ENCODE measurements at regions not wholly inside any gene's neighbourhood (a gene's known extent, or its start where the extent isn't known, plus 50 kb on each side); places are given as distances from the start of the nearest gene placed in this dataset.

- Histone ChIP-seq H3K9me3 (no peaks in the 10 kb centered on the region), H3K4me1 (peaks cover 0 to 5% (median 0%) of the 10 kb centered on the region in 4 donors), H3K36me3 (no peaks in the 10 kb centered on the region), H3K27ac (no peak overlapping the region), H3K4me3 (no peak overlapping the region), H3K27me3 (peaks cover 0 to 7% (median 0%) of the 10 kb centered on the region in 3 donors)
- TF ChIP-seq CTCF (IDR thresholded peaks at IDR 0.05): no peak
- TF ChIP-seq POLR2A (IDR thresholded peaks at IDR 0.05): no peak
- TF ChIP-seq POLR2AphosphoS5 (IDR thresholded peaks at IDR 0.05): no peak
- no peak for TF ChIP-seq EP300 (IDR thresholded peaks at IDR 0.05)
- WGBS, 2 donors: 60 to 65% methylated on average over 5 of the region's 5 CpGs
- intact Hi-C loops (cut with DNase I): no loop called here
- no peak for DNase-seq
Observed at GRCh38 chr20:58014628-58015315, 213.7 kb downstream of the ANKRD60 start.

DNA sequence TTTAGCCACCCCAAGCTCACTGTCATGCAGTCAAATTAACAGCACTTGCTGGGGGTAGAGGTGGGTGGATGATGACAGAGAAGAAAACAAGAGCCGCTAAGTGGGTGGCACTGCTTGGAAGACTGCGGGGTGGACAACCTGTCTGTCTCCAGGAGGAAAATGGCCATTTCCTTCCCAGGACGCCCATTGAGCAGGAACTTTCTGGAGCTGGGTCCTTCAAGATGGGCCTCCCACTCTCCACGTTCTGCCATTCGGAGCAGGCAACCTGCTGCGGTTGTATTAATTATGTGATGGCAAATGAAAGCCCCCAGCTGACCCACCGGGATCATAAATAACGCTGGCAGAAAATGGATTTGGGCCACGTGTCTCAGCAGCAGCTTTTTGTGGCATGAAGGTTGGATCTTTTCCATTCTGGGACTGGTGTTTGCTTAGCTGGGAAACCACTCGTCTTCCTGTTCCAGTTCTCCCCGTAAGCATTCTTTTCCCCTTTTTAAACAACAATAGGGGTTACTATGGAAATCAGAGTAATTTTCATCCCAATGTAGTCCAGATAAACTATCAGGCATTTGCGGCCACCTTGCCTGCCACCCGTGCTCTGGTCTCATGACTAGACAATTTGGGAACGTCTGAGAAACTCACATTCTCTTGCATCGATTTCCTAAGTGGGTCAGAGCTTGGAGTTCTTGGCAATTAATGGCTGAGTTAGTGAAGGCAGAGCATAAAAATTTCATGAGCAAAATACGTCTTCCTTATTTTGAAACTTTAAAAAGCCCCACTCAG, 215.5 kb downstream of the ANKRD60 start:
- Histone ChIP-seq H3K4me1 (no peaks in the 10 kb centered on the region), H3K27me3 (peaks cover 0 to 7% (median 0%) of the 10 kb centered on the region in 3 donors), H3K36me3 (no peaks in the 10 kb centered on the region), H3K9me3 (no peaks in the 10 kb centered on the region), H3K27ac (no peak overlapping the region), H3K4me3 (no peak overlapping the region)
- 86 to 90% methylated on average over 16 of the region's 16 CpGs for WGBS, 2 donors
- DNase-seq: no peak
- no peak for TF ChIP-seq CTCF (IDR thresholded peaks at IDR 0.05)
- no peak for TF ChIP-seq POLR2AphosphoS5 (IDR thresholded peaks at IDR 0.05)
- no peak for TF ChIP-seq POLR2A (IDR thresholded peaks at IDR 0.05)
- no peak for TF ChIP-seq EP300 (IDR thresholded peaks at IDR 0.05)
- intact Hi-C loops (cut with DNase I): no loop called here

- Histone ChIP-seq H3K4me3 (no peak overlapping the region), H3K9me3 (no peaks in the 10 kb centered on the region), H3K36me3 (no peaks in the 10 kb centered on the region), H3K27ac (no peak overlapping the region), H3K4me1 (no peaks in the 10 kb centered on the region), H3K27me3 (peaks cover 0 to 7% (median 0%) of the 10 kb centered on the region in 3 donors)
- TF ChIP-seq CTCF (IDR thresholded peaks at IDR 0.05): no peak
- no peak for TF ChIP-seq POLR2AphosphoS5 (IDR thresholded peaks at IDR 0.05)
- TF ChIP-seq EP300 (IDR thresholded peaks at IDR 0.05): no peak
- TF ChIP-seq POLR2A (IDR thresholded peaks at IDR 0.05): no peak
- intact Hi-C loops (cut with DNase I): no loop called here
- 90% methylated on average over 11 of the region's 11 CpGs for WGBS, 2 donors
- no peak for DNase-seq
Observed at GRCh38 chr20:58011947-58012610, 216.4 kb downstream of the ANKRD60 start.

DNA sequence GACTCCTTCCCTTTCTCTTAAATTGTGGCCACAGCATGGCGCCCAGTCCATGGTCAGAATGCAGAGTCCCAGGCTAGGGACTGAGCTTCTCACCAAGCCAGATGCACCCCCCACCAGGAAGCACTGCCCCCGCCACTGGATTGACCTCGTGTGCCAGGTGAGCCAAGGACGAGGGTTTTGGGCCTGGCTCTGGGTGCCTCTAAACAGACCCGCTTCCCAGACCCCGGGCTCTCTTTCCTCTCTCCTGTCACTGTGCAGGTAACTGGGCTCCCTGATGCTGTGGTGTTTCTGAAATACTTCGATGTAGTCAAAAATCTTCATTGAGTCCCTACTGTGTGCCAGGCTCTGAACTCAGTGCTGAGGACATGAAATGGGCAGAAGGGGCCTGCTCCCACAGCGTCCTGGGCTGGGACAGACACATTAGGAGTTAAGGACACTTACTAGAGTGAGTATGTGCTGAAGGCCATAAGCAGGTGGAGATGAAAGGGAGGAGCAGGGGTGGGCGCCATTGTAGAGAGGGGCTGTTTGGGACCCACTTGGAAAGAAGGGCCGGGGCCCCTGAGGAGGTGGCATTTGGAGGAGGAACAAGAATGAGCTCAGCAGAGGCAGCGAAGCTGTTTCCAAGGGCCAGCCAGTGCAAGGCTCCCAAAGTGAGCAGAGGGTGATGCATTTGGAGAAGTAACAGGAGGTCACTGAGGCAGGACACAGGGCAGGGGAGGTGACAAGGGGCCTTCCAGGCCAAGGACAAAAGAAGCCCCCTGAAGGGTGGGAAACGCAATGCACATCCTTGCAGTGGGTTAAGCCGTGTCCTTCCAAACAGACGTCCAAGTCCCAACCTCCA, 217.1 kb downstream of the ANKRD60 start:
- DNase-seq: no peak
- Histone ChIP-seq H3K36me3 (no peaks in the 10 kb centered on the region), H3K27me3 (peaks cover 0 to 7% (median 0%) of the 10 kb centered on the region in 3 donors), H3K4me1 (no peaks in the 10 kb centered on the region), H3K4me3 (no peak overlapping the region), H3K27ac (no peak overlapping the region), H3K9me3 (no peaks in the 10 kb centered on the region)
- TF ChIP-seq POLR2A (IDR thresholded peaks at IDR 0.05) (no peak), POLR2AphosphoS5 (IDR thresholded peaks at IDR 0.05) (no peak), CTCF (IDR thresholded peaks at IDR 0.05) (no peak), EP300 (IDR thresholded peaks at IDR 0.05) (no peak)
- 83 to 89% methylated on average over 14 of the region's 14 CpGs for WGBS, 2 donors
- intact Hi-C loops (cut with DNase I): no loop called here
